Ascending aorta (tissue), 2 donors: ENCODE measurements at regions not wholly inside any gene's neighbourhood (a gene's known extent, or its start where the extent isn't known, plus 50 kb on each side); places are given as distances from the start of the nearest gene placed in this dataset.

Source experiments
- DNase-seq, 2 donors: peaks; one replicate each; pipeline ENCODE4 v3.0.0-alpha.2; 2019; ENCODE audit warnings: low spot score in 2 of 2
- H3K27ac ChIP-seq, 2 donors: fragments of 200-600 bp; sonication (generic); one replicate each; pipeline ENCODE4 v1.5.1; 2016 to 2017; ENCODE audit warnings: mild to moderate bottlenecking in 1 of 2
- H3K27me3 ChIP-seq: fragments of 200-600 bp; sonication (generic); one replicate; pipeline ENCODE4 v1.5.1; 2017
- H3K36me3 ChIP-seq, 2 donors: fragments of 200-600 bp; sonication (generic); one replicate each; pipeline ENCODE4 v1.5.1; 2016
- H3K4me1 ChIP-seq, 2 donors: fragments of 200-600 bp; sonication (generic); one replicate each; pipeline ENCODE4 v1.5.1; 2016 to 2017; ENCODE audit warnings: mild to moderate bottlenecking in 1 of 2
- H3K4me3 ChIP-seq, 2 donors: fragments of 200-600 bp; sonication (generic); one replicate each; pipeline ENCODE4 v1.5.1; 2016 to 2017; ENCODE audit warnings: mild to moderate bottlenecking in 1 of 2
- H3K9me3 ChIP-seq, 2 donors: fragments of 200-600 bp; sonication (generic); one replicate each; pipeline ENCODE4 v1.5.1; 2016
- intact Hi-C: fragments of 100-400 bp; cut with DNase I; formaldehyde crosslinking; loops from one replicate; pipeline ENCODE4 v1.15.1; 2023
- TF ChIP-seq, protein P1 (sequence below), 3 experiments: fragments of 200-600 bp in 2 of 3; fragments of 450-650 bp in 1 of 3; sonication (generic) in 2 of 3; IDR thresholded peaks; one replicate each; pipeline ENCODE4 v1.5.1; 2016 to 2019; ENCODE audit warnings: antibody characterized with exemption in 3 of 3, mild to moderate bottlenecking in 1 of 3, moderate library complexity in 1 of 3

- DNase-seq: no peak
- H3K9me3 ChIP-seq: no peaks in the 10 kb centered on the region
- no peaks in the 10 kb centered on the region for H3K36me3 ChIP-seq
- TF ChIP-seq, protein P1, sequence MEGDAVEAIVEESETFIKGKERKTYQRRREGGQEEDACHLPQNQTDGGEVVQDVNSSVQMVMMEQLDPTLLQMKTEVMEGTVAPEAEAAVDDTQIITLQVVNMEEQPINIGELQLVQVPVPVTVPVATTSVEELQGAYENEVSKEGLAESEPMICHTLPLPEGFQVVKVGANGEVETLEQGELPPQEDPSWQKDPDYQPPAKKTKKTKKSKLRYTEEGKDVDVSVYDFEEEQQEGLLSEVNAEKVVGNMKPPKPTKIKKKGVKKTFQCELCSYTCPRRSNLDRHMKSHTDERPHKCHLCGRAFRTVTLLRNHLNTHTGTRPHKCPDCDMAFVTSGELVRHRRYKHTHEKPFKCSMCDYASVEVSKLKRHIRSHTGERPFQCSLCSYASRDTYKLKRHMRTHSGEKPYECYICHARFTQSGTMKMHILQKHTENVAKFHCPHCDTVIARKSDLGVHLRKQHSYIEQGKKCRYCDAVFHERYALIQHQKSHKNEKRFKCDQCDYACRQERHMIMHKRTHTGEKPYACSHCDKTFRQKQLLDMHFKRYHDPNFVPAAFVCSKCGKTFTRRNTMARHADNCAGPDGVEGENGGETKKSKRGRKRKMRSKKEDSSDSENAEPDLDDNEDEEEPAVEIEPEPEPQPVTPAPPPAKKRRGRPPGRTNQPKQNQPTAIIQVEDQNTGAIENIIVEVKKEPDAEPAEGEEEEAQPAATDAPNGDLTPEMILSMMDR (IDR thresholded peaks at IDR 0.05): no peak
- no peak overlapping the region for H3K27ac ChIP-seq
- H3K4me1 ChIP-seq: no peaks in the 10 kb centered on the region
- intact Hi-C loops: no loop called here
- no peaks in the 10 kb centered on the region for H3K27me3 ChIP-seq
- H3K4me3 ChIP-seq: no peak overlapping the region
These were observed 130.8 kb downstream of the KCNJ18 start for GRCh38 chr17:21823090-21823489.

GRCh38 chr17:21823643-21824042, 131.3 kb downstream of the KCNJ18 start:
- no peak for DNase-seq
- Histone ChIP-seq H3K36me3 (no peaks in the 10 kb centered on the region), H3K27ac (no peak overlapping the region), H3K9me3 (no peaks in the 10 kb centered on the region), H3K27me3 (no peaks in the 10 kb centered on the region), H3K4me3 (no peak overlapping the region), H3K4me1 (no peaks in the 10 kb centered on the region)
- TF ChIP-seq, protein P1 (IDR thresholded peaks at IDR 0.05): no peak
- intact Hi-C loops: no loop called here

GRCh38 chr17:21841839-21842238, 149.5 kb downstream of the KCNJ18 start:
- no peak for DNase-seq
- TF ChIP-seq, protein P1 (IDR thresholded peaks at IDR 0.05): no peak
- no peak overlapping the region for H3K4me3 ChIP-seq
- intact Hi-C loops: no loop called here
- H3K4me1 ChIP-seq: no peaks in the 10 kb centered on the region
- H3K9me3 ChIP-seq: peaks cover 4 to 12% of the 10 kb centered on the region in 2 donors
- peaks cover 7% of the 10 kb centered on the region for H3K27me3 ChIP-seq
- H3K36me3 ChIP-seq: no peaks in the 10 kb centered on the region
- no peak overlapping the region for H3K27ac ChIP-seq

GRCh38 chr17:21842332-21843317, 150.3 kb downstream of the KCNJ18 start:
- DNase-seq: no peak
- H3K4me1 ChIP-seq: no peaks in the 10 kb centered on the region
- peaks cover 4 to 12% of the 10 kb centered on the region in 2 donors for H3K9me3 ChIP-seq
- H3K4me3 ChIP-seq: peak overlapping the region in 1 of 2 donors; percentile 38
- H3K27ac ChIP-seq: no peak overlapping the region
- peaks cover 7% of the 10 kb centered on the region for H3K27me3 ChIP-seq
- no peaks in the 10 kb centered on the region for H3K36me3 ChIP-seq
- TF ChIP-seq, protein P1 (IDR thresholded peaks at IDR 0.05): no peak
- intact Hi-C loops: no loop called here

DNA sequence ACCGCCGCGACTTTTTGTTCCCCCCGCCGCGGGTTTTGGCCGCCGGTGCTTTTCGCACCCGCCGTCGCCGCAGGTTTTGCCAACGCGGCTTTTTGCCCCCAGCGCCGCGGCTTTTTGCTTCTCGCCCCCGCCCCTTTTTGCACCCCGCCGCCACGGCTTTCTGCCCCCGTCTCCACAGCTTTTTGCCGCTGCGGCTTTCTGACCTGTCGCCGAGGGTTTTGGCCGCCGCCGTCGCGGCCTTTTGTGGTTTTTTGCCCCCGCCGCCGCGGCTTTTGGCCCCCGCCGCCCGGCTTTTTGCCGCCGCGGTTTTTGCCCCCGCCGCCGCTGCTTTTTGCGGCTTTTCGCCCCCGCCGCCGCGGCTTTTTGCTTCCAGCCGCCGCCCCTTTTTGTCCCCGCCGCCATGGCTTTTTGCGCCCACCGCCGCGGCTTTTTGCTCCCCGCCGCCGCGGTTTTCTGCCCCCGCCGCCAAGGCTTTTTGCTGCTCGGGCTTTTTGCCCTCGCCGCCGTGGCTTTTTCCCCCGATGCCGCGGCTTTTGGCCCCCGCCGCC, 151.1 kb downstream of the KCNJ18 start:
- peaks cover 7% of the 10 kb centered on the region for H3K27me3 ChIP-seq
- H3K4me3 ChIP-seq: no peak overlapping the region
- no peak overlapping the region for H3K27ac ChIP-seq
- no peaks in the 10 kb centered on the region for H3K36me3 ChIP-seq
- TF ChIP-seq, protein P1 (IDR thresholded peaks at IDR 0.05): no peak
- no peaks in the 10 kb centered on the region for H3K4me1 ChIP-seq
- intact Hi-C loops: no loop called here
- H3K9me3 ChIP-seq: peaks cover 4 to 12% of the 10 kb centered on the region in 2 donors
- DNase-seq: no peak
